HCT116 (cell line): ENCODE measurements at regions not wholly inside any gene's neighbourhood (a gene's known extent, or its start where the extent isn't known, plus 50 kb on each side); places are given as distances from the start of the nearest gene placed in this dataset.

Experiments
- CEBPB ChIP-seq: IDR thresholded peaks from 2 replicates; pipeline ENCODE4 v1.6.1; 2012; ENCODE audit warnings: low read depth
- CTCF ChIP-seq, 3 experiments: fragments of 200-600 bp in 1 of 3; sonication (generic) in 1 of 3; IDR thresholded peaks in 2 of 3; conservative IDR thresholded peaks in 1 of 3; 2 replicates each; pipeline ENCODE4 v1.5.1; 2012 to 2017; ENCODE audit warnings: low read depth in 2 of 3, low read length in 2 of 3, antibody characterized with exemption in 1 of 3, borderline replicate concordance in 1 of 3, control low read depth in 1 of 3, mild to moderate bottlenecking in 1 of 3, mixed read lengths in 1 of 3, mixed run types in 1 of 3, moderate library complexity in 1 of 3; ENCODE audit not compliant: insufficient read depth in 1 of 3
- EZH2 ChIP-seq: fragments of 200-600 bp; sonication (generic); IDR thresholded peaks from 2 replicates; pipeline ENCODE4 v1.6.1; 2017; ENCODE audit warnings: antibody characterized with exemption, mixed run types
- EZH2phosphoT487 ChIP-seq: fragments of 200-600 bp; IDR thresholded peaks from 2 replicates; pipeline ENCODE4 v1.6.1; 2018; ENCODE audit warnings: antibody characterized with exemption, borderline replicate concordance
- JUND ChIP-seq: IDR thresholded peaks from 2 replicates; pipeline ENCODE4 v1.6.1; 2012
- POLR2A ChIP-seq: IDR thresholded peaks from 2 replicates; pipeline ENCODE4 v1.7.0; 2011; ENCODE audit warnings: borderline replicate concordance; ENCODE audit not compliant: insufficient read depth, insufficient read length; ENCODE audit errors: extremely low read depth
- POLR2AphosphoS5 ChIP-seq: IDR thresholded peaks from 2 replicates; pipeline ENCODE4 v1.6.1; 2011; ENCODE audit warnings: mild to moderate bottlenecking, low read depth, low read length, moderate library complexity
- RAD21 ChIP-seq: IDR thresholded peaks from 2 replicates; pipeline ENCODE4 v1.6.1; 2012; ENCODE audit warnings: low read depth, mild to moderate bottlenecking
- REST ChIP-seq: IDR thresholded peaks from 2 replicates; pipeline ENCODE4 v1.6.1; 2012; ENCODE audit warnings: low read depth
- SIN3A ChIP-seq: IDR thresholded peaks from 2 replicates; pipeline ENCODE4 v1.6.1; 2012; ENCODE audit warnings: low read depth
- YY1 ChIP-seq: IDR thresholded peaks from 2 replicates; pipeline ENCODE4 v1.6.1; 2011; ENCODE audit warnings: low read length, low read depth, moderate library complexity, mild to moderate bottlenecking; ENCODE audit not compliant: insufficient replicate concordance; ENCODE audit errors: extremely low read depth
- ZFX ChIP-seq: fragments of 450-650 bp; IDR thresholded peaks from 2 replicates; pipeline ENCODE4 v1.6.1; 2017

GRCh38 chr16:87180069-87180468 lies 137.1 kb downstream of the C16orf95 start:
- TF ChIP-seq POLR2A, result no peak
- TF ChIP-seq CTCF (IDR thresholded peaks at IDR 0.05 in 2 of 3, conservative IDR thresholded peaks at IDR 0.05 in 1 of 3; ENCODE audit: borderline replicate concordance in 1 of 3, insufficient read depth in 1 of 3, low read depth in 2 of 3, low read length in 2 of 3), result no peak
- no peak for TF ChIP-seq EZH2phosphoT487
- TF ChIP-seq YY1, result no peak
- no peak for TF ChIP-seq EZH2
- no peak for TF ChIP-seq REST
- no peak for TF ChIP-seq POLR2AphosphoS5
- TF ChIP-seq JUND, result no peak
- TF ChIP-seq CEBPB, result no peak
- TF ChIP-seq RAD21, result no peak
- TF ChIP-seq SIN3A, result no peak
- no peak for TF ChIP-seq ZFX
